Prostate gland (tissue), 2 donors: ENCODE measurements at regions not wholly inside any gene's neighbourhood (a gene's known extent, or its start where the extent isn't known, plus 50 kb on each side); places are given as distances from the start of the nearest gene placed in this dataset.

Experiments used
- DNase-seq: peaks from one replicate; pipeline ENCODE4 v3.0.0-alpha.2; 2019; ENCODE audit warnings: low spot score
- H3K27ac ChIP-seq, 2 donors: fragments of 200-600 bp; sonication (generic); 2 replicates each; pipeline ENCODE4 v1.5.1; 2017 to 2019
- H3K27me3 ChIP-seq: fragments of 200-600 bp; sonication (generic); replicated peaks from 2 replicates; pipeline ENCODE4 v1.5.1; 2019; ENCODE audit not compliant: insufficient read depth
- H3K36me3 ChIP-seq, 2 donors: fragments of 200-600 bp; sonication (generic); 1 replicate in 1 of 2; 2 replicates in 1 of 2; pipeline versions ENCODE4 v1.5.1 to v1.8.1; 2017 to 2019
- H3K4me1 ChIP-seq: fragments of 200-600 bp; sonication (generic); replicated peaks from 2 replicates; pipeline ENCODE4 v1.5.1; 2019
- H3K4me3 ChIP-seq, 2 donors: fragments of 200-600 bp; sonication (generic); 2 replicates each; pipeline ENCODE4 v1.5.1; 2017 to 2019
- H3K9me3 ChIP-seq: fragments of 200-600 bp; sonication (generic); 2 replicates; pipeline ENCODE4 v1.5.1; 2017
- CTCF ChIP-seq, 4 experiments: fragments of 200-600 bp in 2 of 4; fragments of 450-650 bp in 2 of 4; sonication (generic) in 2 of 4; IDR thresholded peaks; 1 replicate in 3 of 4; 2 replicates in 1 of 4; pipeline ENCODE4 v1.5.1; 2016 to 2019; ENCODE audit warnings: antibody characterized with exemption in 4 of 4, mild to moderate bottlenecking in 2 of 4, moderate library complexity in 2 of 4
- POLR2A ChIP-seq: fragments of 450-650 bp; IDR thresholded peaks from one replicate; pipeline ENCODE4 v1.6.1; 2016; ENCODE audit warnings: antibody characterized with exemption, mild to moderate bottlenecking
- POLR2AphosphoS5 ChIP-seq: sonication (generic); formaldehyde crosslinking; IDR thresholded peaks from one replicate; pipeline ENCODE4 v1.6.1; 2017; ENCODE audit warnings: antibody characterized with exemption
- WGBS: methylation state at CpG from one replicate; pipeline ENCODE4 v1.1.5; 2018; 5-methylcytosine and 5-hydroxymethylcytosine counted together
- intact Hi-C: fragments of 100-400 bp; cut with DNase I; formaldehyde crosslinking; loops from one replicate; pipeline ENCODE4 v1.14.2; 2022

DNA sequence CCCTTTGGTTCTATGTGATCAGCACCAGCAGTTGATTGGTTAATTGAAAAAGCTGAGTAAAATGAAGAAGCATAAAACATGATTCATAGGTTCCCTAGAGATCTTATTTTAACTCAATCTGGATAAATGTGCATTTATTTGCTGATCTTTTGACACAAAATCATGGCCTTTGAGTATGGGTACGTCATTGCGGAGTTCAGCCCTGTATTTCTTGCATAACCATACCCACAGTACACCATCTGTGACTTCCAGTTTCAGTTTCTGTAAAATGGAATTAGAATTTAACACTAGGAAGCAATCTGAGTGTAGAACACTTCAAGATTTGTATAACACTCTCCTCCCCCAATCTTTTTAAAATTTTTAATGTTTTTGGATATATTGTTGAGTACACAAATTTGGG, 358.2 kb downstream of the DDX10 start:
- H3K27ac ChIP-seq: no peak overlapping the region
- no peaks in the 10 kb centered on the region for H3K36me3 ChIP-seq
- intact Hi-C loops: no loop called here
- TF ChIP-seq POLR2AphosphoS5 (no peak), CTCF (IDR thresholded peaks at IDR 0.05) (no peak), POLR2A (no peak)
- DNase-seq: no peak
- no peak overlapping the region for H3K4me3 ChIP-seq
- H3K9me3 ChIP-seq: no peaks in the 10 kb centered on the region
- no peaks in the 10 kb centered on the region for H3K4me1 ChIP-seq
- H3K27me3 ChIP-seq: no peaks in the 10 kb centered on the region
- WGBS: 89% methylated on average over 2 of the region's 2 CpGs

DNA sequence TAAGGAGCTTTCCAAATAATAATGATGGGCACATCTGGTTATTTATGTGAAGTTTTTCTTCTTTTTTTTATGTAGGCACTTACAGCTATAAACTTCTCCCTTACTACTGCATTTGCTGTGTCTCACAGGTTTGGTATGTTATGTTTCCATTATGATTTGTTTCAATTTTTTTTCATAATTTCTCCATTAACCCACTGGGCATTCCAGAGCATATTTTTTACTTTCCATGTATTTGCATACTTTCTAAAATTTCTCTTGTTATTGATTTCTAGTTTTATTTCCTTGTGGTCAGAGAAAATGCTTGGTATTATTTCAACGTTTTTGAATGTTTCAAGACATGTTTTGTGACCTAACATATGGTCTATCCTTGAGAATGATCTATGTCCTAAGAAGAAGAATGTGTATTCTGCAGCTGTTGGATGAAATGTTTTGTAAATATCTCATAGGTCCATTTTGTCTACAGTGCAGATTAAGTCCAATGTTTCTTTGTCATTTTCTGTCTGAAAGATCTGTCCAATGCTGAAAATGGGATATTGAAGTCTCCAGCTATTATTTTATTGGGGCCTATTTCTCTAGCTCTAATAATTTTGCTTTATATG, 362.1 kb downstream of the DDX10 start:
- Histone ChIP-seq H3K4me1 (no peaks in the 10 kb centered on the region), H3K9me3 (no peaks in the 10 kb centered on the region), H3K4me3 (no peak overlapping the region), H3K27me3 (no peaks in the 10 kb centered on the region), H3K27ac (no peak overlapping the region), H3K36me3 (no peaks in the 10 kb centered on the region)
- intact Hi-C loops: no loop called here
- no peak for DNase-seq
- WGBS: 51% methylated on average over 1 of the region's 1 CpG
- TF ChIP-seq POLR2A (no peak), POLR2AphosphoS5 (no peak), CTCF (IDR thresholded peaks at IDR 0.05) (no peak)

DNA sequence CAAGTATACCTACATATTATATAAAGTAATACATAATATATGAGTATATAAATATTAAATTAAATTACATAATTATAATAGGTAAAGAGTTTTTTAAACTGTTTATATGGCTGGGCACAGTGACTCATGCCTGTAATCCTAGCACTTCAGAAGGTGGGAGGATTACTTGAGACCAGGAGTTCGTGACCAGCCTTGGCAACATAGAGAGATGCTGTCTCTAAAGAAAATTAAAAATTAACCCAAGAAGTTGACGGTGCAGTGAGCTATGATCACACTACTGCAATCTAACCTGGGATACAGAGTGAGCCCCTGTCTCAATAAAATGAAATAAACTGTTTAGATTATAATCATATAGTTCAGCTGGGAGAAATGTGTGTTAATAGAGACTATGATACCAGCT, 363.0 kb downstream of the DDX10 start:
- Histone ChIP-seq H3K36me3 (no peaks in the 10 kb centered on the region), H3K27ac (no peak overlapping the region), H3K4me3 (no peak overlapping the region), H3K4me1 (no peaks in the 10 kb centered on the region), H3K27me3 (no peaks in the 10 kb centered on the region), H3K9me3 (no peaks in the 10 kb centered on the region)
- WGBS: 35% methylated on average over 2 of the region's 2 CpGs
- no peak for DNase-seq
- intact Hi-C loops: no loop called here
- TF ChIP-seq POLR2AphosphoS5: no peak
- TF ChIP-seq CTCF (IDR thresholded peaks at IDR 0.05): no peak
- TF ChIP-seq POLR2A: no peak

DNA sequence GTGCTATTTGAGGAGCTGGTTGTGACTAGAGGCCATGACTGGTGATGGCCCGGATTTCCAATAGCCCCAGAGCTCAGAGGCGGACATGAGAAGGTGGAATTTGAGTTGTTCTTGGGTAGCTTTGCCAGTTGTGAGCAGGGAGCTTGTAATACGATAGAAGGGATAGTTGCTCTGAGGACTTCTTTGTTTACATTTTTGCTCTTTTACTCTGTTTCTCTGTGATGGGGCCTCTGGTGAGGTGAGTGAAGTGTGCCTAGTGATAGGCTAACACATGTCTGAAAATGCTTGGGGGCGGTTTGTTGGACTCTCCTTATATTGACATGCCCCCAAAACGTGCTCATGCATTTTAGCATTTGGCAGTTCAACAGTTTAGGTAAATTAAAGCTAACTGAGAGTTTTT, 365.1 kb downstream of the DDX10 start:
- Histone ChIP-seq H3K27ac (no peak overlapping the region), H3K27me3 (no peaks in the 10 kb centered on the region), H3K4me1 (no peaks in the 10 kb centered on the region), H3K9me3 (no peaks in the 10 kb centered on the region), H3K4me3 (no peak overlapping the region), H3K36me3 (no peaks in the 10 kb centered on the region)
- intact Hi-C loops: no loop called here
- no peak for DNase-seq
- no peak for TF ChIP-seq POLR2A
- no peak for TF ChIP-seq CTCF (IDR thresholded peaks at IDR 0.05)
- no peak for TF ChIP-seq POLR2AphosphoS5
- WGBS: 64% methylated on average over 5 of the region's 5 CpGs

GRCh38 chr11:109033627-109034338, 368.9 kb downstream of the DDX10 start:
- no peak for TF ChIP-seq CTCF (IDR thresholded peaks at IDR 0.05)
- WGBS: 60% methylated on average over 2 of the region's 2 CpGs

More at GRCh38 chr11:109033627-109034338, 368.9 kb downstream of the DDX10 start:
- Histone ChIP-seq H3K27me3 (no peaks in the 10 kb centered on the region), H3K4me1 (no peaks in the 10 kb centered on the region), H3K36me3 (no peaks in the 10 kb centered on the region), H3K27ac (no peak overlapping the region), H3K9me3 (no peaks in the 10 kb centered on the region), H3K4me3 (no peak overlapping the region)
- intact Hi-C loops: no loop called here
- DNase-seq: no peak
